ENCODE measurements at regions not wholly inside any gene's neighbourhood (a gene's known extent, or its start where the extent isn't known, plus 50 kb on each side); places are given as distances from the start of the nearest gene placed in this dataset.

DNA sequence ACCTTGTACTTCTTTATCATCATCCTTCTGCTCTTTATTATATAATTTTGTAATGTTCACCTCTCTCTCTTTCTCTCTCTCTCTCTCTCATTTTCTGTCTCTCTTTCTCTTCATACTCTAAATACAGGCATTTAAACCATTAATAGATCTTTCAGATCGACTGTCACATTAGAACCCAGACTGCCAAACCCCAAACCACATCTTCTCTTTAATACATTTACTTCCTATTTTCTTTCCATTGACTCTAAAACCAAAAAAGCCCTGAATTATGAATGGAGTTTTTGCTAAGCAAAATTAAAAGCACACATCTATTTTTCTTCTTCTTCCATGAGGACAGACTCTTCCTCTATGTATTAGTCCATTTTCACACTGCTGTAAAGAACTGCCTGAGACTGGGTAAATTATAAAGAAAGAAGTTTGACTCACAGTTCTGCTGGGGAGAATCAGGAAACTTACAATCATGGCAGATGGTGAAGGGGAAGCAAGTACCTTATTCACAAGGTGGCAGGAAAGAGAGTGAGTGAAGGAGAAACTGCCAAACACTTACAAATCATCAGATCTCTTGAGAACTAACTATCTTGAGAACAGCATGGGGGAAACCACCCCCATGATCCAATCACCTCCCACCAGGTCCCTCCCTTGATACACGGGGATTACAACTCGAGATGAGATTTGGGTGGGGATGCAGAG is 272.7 kb upstream of the MGMT start:
- TF ChIP-seq FOXP2 (optimal IDR thresholded peaks at IDR 0.05; ENCODE audit: borderline replicate concordance, extremely low read depth, extremely low read length, insufficient read depth), result no peak
- TF ChIP-seq REST (IDR thresholded peaks at IDR 0.05; ENCODE audit: insufficient read depth in 1 of 2, low read depth in 2 of 2, low read length in 2 of 2), result no peak
- TF ChIP-seq TAF1 (IDR thresholded peaks at IDR 0.05; ENCODE audit: borderline replicate concordance, insufficient read depth, low read length), result no peak
- TF ChIP-seq POLR2AphosphoS5 (IDR thresholded peaks at IDR 0.05; ENCODE audit: low read depth, low read length), result no peak
- no peak for TF ChIP-seq SIN3A (IDR thresholded peaks at IDR 0.05; ENCODE audit: borderline replicate concordance, insufficient read depth, low read length)

- no peak for TF ChIP-seq REST (IDR thresholded peaks at IDR 0.05; ENCODE audit: insufficient read depth in 1 of 2, low read depth in 2 of 2, low read length in 2 of 2)
- TF ChIP-seq TAF1 (IDR thresholded peaks at IDR 0.05; ENCODE audit: borderline replicate concordance, insufficient read depth, low read length), result no peak
- no peak for TF ChIP-seq FOXP2 (optimal IDR thresholded peaks at IDR 0.05; ENCODE audit: borderline replicate concordance, extremely low read depth, extremely low read length, insufficient read depth)
- TF ChIP-seq POLR2AphosphoS5 (IDR thresholded peaks at IDR 0.05; ENCODE audit: low read depth, low read length), result no peak
- TF ChIP-seq SIN3A (IDR thresholded peaks at IDR 0.05; ENCODE audit: borderline replicate concordance, insufficient read depth, low read length), result no peak
These were observed 267.2 kb upstream of the MGMT start for GRCh38 chr10:129199826-129200225.

DNA sequence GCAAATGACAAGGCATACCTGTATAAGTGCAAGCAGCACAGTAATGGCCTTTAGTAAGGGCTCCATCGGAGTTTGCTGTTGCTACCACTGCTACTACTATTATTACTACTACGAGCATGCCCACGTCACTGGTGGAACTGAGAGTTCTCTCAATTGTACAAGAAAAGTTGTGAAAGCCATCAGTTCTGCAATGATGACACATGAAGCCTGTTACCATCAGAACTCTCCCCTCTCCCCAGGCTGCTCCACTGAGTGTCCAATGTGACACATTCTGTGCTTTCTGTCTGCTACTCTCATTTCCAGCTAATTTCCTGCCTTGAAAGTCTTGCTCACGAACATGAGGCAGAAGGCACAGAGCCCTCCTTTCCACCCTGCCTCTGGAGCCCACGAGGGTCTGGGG is 263.2 kb upstream of the MGMT start:
- no peak for TF ChIP-seq POLR2AphosphoS5 (IDR thresholded peaks at IDR 0.05; ENCODE audit: low read depth, low read length)
- TF ChIP-seq REST (IDR thresholded peaks at IDR 0.05; ENCODE audit: insufficient read depth in 1 of 2, low read depth in 2 of 2, low read length in 2 of 2), result no peak
- no peak for TF ChIP-seq TAF1 (IDR thresholded peaks at IDR 0.05; ENCODE audit: borderline replicate concordance, insufficient read depth, low read length)
- TF ChIP-seq SIN3A (IDR thresholded peaks at IDR 0.05; ENCODE audit: borderline replicate concordance, insufficient read depth, low read length), result no peak
- TF ChIP-seq FOXP2 (optimal IDR thresholded peaks at IDR 0.05; ENCODE audit: borderline replicate concordance, extremely low read depth, extremely low read length, insufficient read depth), result no peak

- TF ChIP-seq REST (IDR thresholded peaks at IDR 0.05; ENCODE audit: insufficient read depth in 1 of 2, low read depth in 2 of 2, low read length in 2 of 2), result no peak
- no peak for TF ChIP-seq POLR2AphosphoS5 (IDR thresholded peaks at IDR 0.05; ENCODE audit: low read depth, low read length)
- TF ChIP-seq TAF1 (IDR thresholded peaks at IDR 0.05; ENCODE audit: borderline replicate concordance, insufficient read depth, low read length), result no peak
- TF ChIP-seq FOXP2 (optimal IDR thresholded peaks at IDR 0.05; ENCODE audit: borderline replicate concordance, extremely low read depth, extremely low read length, insufficient read depth), result no peak
- no peak for TF ChIP-seq SIN3A (IDR thresholded peaks at IDR 0.05; ENCODE audit: borderline replicate concordance, insufficient read depth, low read length)
These were observed 259.7 kb upstream of the MGMT start for GRCh38 chr10:129207297-129207696.

All from PFSK-1 (cell line).